ENCODE measurements at regions not wholly inside any gene's neighbourhood (a gene's known extent, or its start where the extent isn't known, plus 50 kb on each side); places are given as distances from the start of the nearest gene placed in this dataset.

DNA sequence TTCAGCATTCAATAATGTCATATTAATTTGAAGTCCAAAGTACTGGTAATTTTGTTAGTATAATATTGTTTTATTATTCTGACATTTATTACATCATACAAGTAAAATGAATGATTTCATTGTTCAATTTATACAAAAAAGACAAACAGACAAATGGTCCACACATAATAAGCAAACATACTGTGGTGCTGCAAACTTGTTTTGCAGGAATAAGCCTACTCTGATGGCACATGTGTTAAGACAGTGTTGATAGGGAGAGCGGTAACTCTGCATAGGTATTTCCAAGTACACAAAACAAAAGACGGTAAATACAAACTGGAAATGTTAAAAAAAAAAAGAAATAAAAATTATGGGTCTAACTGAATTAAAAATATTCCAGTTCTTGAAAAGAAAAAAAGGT is 59.7 kb upstream of the DPYD start (continued):
- TF ChIP-seq POLR2AphosphoS5 (IDR thresholded peaks at IDR 0.05): no peak
- no peak for TF ChIP-seq EZH2 (IDR thresholded peaks at IDR 0.05; ENCODE audit: borderline replicate concordance, insufficient read depth, low read length, poor library complexity, severe bottlenecking)

DNA sequence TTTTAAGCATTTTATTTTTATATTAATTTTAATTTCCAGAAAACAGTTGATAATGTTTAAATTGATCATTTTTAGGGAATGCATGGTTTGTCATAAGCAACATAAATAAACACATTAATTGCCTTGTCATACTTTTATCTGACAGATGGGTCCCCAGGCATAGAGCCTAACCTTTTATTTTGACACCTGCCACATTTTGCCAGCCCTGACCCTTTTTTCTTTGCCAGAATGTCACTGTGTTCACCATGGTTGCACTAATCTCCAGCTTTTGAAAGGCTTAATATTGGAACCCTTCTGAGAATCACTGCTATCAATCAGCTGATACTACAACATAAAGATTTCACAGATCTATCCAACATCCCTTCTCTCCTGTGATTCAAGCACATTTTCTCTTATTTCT is 56.0 kb upstream of the DPYD start:
- H3K9me3 ChIP-seq (ENCODE audit: low read length): no peaks in the 10 kb centered on the region
- no peak for TF ChIP-seq TAF1 (IDR thresholded peaks at IDR 0.05; ENCODE audit: low read depth)
- TF ChIP-seq EP300 (conservative IDR thresholded peaks at IDR 0.05; ENCODE audit: poor library complexity, severe bottlenecking): peak; percentile 84
- TF ChIP-seq SMC3 (conservative IDR thresholded peaks at IDR 0.05; ENCODE audit: poor library complexity): no peak
- TF ChIP-seq POLR2AphosphoS5 (IDR thresholded peaks at IDR 0.05): peak; percentile 42
- no peak for TF ChIP-seq RAD21 (conservative IDR thresholded peaks at IDR 0.05)
- no peak for TF ChIP-seq EZH2 (IDR thresholded peaks at IDR 0.05; ENCODE audit: borderline replicate concordance, insufficient read depth, low read length, poor library complexity, severe bottlenecking)
- TF ChIP-seq, protein P1, sequence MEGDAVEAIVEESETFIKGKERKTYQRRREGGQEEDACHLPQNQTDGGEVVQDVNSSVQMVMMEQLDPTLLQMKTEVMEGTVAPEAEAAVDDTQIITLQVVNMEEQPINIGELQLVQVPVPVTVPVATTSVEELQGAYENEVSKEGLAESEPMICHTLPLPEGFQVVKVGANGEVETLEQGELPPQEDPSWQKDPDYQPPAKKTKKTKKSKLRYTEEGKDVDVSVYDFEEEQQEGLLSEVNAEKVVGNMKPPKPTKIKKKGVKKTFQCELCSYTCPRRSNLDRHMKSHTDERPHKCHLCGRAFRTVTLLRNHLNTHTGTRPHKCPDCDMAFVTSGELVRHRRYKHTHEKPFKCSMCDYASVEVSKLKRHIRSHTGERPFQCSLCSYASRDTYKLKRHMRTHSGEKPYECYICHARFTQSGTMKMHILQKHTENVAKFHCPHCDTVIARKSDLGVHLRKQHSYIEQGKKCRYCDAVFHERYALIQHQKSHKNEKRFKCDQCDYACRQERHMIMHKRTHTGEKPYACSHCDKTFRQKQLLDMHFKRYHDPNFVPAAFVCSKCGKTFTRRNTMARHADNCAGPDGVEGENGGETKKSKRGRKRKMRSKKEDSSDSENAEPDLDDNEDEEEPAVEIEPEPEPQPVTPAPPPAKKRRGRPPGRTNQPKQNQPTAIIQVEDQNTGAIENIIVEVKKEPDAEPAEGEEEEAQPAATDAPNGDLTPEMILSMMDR (IDR thresholded peaks at IDR 0.05; ENCODE audit: poor library complexity, severe bottlenecking): no peak
- TF ChIP-seq REST (IDR thresholded peaks at IDR 0.05; ENCODE audit: borderline replicate concordance): no peak
- no peak for TF ChIP-seq MXI1 (conservative IDR thresholded peaks at IDR 0.05; ENCODE audit: poor library complexity, severe bottlenecking)
- H2AFZ ChIP-seq (ENCODE audit: low read depth, low read length): no peak overlapping the region
- no peak overlapping the region for H3K27ac ChIP-seq (ENCODE audit: low read length)
- H3K4me2 ChIP-seq (ENCODE audit: low read length): no peak overlapping the region
- no peaks in the 10 kb centered on the region for H3F3A ChIP-seq (ENCODE audit: insufficient read depth, low read length, poor library complexity, severe bottlenecking)
- no peaks in the 10 kb centered on the region for H3K79me2 ChIP-seq (replicated peaks; ENCODE audit: insufficient read depth, low read length)
- no peaks in the 10 kb centered on the region for H4K20me1 ChIP-seq (ENCODE audit: insufficient read depth)
- H3K9ac ChIP-seq (ENCODE audit: low read length): no peak overlapping the region
- H3K4me3 ChIP-seq (ENCODE audit: low read length): no peak overlapping the region
- H3K27me3 ChIP-seq (ENCODE audit: insufficient read depth, low read depth, low read length): no peaks in the 10 kb centered on the region
- H3K36me3 ChIP-seq (ENCODE audit: insufficient read depth, low read length): no peaks in the 10 kb centered on the region
- H3K9me2 ChIP-seq (ENCODE audit: insufficient read depth, low read length): no peaks in the 10 kb centered on the region
